GM12864 (cell line): ENCODE measurements at regions not wholly inside any gene's neighbourhood (a gene's known extent, or its start where the extent isn't known, plus 50 kb on each side); places are given as distances from the start of the nearest gene placed in this dataset.

Source experiments
- DNase-seq: peaks from one replicate; pipeline ENCODE4 v3.0.0-alpha.2; 2011; ENCODE audit warnings: low read depth
- H3K4me3 ChIP-seq: 2 replicates; pipeline ENCODE4 v1.5.1; 2011; ENCODE audit warnings: mild to moderate bottlenecking, low read depth, low read length, control low read depth
- TF ChIP-seq, protein P1 (sequence below): IDR thresholded peaks from 2 replicates; pipeline ENCODE4 v1.5.1; 2011; ENCODE audit warnings: low read depth, mild to moderate bottlenecking, moderate library complexity, low read length, control low read depth, inconsistent platforms; ENCODE audit errors: missing control alignments

DNA sequence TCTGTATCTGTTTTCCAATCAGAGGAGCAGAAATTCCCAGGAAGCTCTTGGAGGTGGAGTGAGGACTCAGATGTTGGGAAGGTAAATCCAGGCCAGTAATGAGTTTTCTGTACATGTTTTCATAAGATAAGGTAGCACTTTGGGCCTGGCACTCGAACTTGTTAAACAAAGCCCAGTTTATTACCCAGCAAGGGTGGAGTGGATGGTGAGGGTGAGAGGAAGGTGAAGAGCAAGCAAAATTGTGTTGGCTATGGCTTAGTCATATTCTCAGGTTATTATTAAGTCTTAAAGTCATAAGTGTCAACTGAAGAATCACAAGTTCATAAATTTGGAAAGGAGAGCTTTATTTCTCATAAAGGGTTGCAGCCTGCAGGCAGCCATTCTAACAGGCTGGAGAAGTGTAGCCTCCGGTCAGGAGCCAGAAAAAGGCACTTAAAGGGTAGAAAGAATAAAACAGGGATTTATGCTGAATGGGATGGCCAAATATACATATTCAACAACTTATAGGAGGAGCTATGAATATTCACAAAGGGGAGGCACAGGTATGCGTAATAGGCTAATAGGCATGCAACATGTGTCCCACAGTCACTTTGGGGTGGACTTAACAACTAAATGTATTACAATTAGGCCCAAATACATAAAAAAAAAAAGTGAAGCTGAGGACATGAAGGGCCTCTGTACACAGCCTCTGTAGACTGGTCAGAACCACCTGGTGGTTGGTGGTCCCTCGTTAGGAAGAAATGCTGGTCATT, 523.9 kb downstream of the LMO4 start:
- H3K4me3 ChIP-seq: no peak overlapping the region
- DNase-seq: no peak
- TF ChIP-seq, protein P1, sequence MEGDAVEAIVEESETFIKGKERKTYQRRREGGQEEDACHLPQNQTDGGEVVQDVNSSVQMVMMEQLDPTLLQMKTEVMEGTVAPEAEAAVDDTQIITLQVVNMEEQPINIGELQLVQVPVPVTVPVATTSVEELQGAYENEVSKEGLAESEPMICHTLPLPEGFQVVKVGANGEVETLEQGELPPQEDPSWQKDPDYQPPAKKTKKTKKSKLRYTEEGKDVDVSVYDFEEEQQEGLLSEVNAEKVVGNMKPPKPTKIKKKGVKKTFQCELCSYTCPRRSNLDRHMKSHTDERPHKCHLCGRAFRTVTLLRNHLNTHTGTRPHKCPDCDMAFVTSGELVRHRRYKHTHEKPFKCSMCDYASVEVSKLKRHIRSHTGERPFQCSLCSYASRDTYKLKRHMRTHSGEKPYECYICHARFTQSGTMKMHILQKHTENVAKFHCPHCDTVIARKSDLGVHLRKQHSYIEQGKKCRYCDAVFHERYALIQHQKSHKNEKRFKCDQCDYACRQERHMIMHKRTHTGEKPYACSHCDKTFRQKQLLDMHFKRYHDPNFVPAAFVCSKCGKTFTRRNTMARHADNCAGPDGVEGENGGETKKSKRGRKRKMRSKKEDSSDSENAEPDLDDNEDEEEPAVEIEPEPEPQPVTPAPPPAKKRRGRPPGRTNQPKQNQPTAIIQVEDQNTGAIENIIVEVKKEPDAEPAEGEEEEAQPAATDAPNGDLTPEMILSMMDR: no peak

DNA sequence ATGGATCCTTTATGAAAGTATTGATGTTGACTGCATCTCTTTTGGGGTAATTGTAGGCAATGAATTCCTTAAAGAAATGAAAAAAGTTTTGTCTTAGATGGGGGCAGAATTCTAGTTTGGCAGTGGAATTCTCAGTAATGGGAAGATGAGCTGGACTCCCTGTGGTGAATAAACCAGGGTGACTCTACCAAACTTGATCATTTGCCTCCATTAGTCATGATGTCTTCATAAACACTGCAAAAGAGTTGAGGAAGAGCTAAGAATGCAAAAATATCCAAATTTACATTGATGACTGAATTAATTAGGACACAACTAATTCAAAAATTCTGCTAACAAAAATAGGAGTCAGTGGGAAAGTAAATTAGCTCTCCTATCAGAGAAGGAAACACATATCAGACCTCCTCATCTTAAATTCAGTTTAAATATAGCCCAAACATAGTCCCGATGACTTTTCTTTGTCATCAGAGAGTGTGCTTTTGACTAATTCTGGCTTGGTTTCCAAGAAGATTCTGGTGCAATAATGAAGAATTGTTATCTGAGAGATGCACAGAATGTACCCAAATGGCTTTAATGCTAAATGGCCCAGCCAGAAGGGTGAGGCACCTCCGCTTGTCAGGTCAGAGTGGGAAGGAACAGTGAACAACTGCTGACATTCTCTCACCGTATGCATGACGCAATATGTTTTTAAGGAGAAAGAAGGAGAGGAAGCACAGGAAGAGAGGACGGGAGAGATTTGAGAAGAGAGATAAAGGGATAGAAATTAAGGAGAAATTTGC, 525.1 kb downstream of the LMO4 start:
- no peak overlapping the region for H3K4me3 ChIP-seq
- no peak for DNase-seq
- TF ChIP-seq, protein P1: no peak

DNA sequence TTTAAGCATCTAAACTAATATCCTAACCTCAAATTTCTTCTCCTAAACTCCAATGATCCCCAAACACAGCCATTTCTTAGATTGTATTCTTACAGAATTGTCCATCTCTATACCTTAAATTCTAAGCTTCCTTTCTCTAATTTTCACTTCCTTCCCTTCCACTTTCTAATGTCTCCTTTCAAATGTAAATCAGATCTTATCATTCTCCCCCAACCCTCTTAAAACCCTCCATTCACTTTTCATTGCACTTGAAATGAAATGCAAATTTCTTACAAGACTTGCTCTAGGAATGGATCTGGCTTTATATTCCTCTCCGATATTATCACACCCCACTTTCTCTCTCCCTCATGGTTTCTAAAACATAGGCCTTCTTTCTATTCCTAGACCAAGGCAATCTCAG, 534.6 kb downstream of the LMO4 start:
- TF ChIP-seq, protein P1: no peak
- H3K4me3 ChIP-seq: no peak overlapping the region
- DNase-seq: no peak

DNA sequence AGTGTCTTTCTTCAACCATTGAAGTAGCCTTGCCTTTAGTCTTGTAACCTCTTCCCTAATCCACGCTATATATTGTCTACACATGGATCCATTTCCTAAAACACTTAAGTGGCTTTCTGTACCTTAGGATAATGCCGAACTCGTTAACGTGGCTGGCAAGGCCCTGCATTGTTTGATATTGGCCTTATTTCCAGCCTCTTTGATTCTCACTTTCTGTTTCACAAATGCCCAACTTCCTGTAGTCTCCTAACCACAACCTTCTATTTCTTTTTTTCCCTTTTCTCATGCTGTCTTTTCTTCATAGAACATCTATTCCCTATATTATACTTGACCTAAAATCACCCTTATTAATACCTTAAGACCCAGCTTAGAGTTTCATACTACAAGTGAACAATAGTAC, 536.0 kb downstream of the LMO4 start:
- no peak overlapping the region for H3K4me3 ChIP-seq
- TF ChIP-seq, protein P1: no peak
- DNase-seq: no peak

DNA sequence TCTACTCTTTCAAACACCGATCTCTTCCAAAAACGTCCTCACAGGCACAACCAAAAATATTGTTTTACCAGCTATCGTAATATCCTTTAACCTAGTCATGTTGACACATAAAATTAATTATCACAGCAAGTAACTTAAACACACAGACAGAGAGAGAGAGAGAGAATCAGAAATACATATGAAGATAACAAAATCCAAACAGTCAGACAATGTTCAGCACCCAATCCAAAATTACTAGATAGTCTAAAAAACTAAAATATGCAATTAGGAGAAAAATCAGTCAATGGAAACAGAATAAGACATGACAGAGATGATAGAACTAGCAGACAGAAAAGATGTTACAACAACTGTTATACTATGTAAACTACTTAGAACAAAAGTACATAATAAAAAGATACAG, 537.7 kb downstream of the LMO4 start:
- DNase-seq: no peak
- TF ChIP-seq, protein P1: no peak
- no peak overlapping the region for H3K4me3 ChIP-seq

DNA sequence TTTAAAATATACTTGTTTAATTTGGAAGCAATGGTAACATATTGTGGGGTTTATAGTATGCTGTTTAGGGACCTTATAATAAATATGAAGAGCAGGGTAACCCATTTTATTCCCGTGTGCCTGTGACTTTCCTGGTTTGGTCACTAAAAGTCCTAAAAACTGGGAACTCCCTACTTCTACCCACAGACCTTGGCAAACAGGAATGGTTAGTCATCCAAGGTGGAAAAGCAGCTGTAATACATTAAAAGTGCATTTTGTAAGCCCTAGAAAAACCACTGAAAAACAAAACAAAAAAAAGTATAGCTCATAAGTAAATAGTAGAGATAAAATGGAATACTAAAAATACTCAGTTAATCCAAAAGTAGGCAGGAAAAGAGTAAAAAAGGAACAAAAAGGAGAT, 538.9 kb downstream of the LMO4 start:
- H3K4me3 ChIP-seq: no peak overlapping the region
- no peak for DNase-seq
- TF ChIP-seq, protein P1: no peak
